Neural cell (in vitro differentiated cells): ENCODE measurements at regions not wholly inside any gene's neighbourhood (a gene's known extent, or its start where the extent isn't known, plus 50 kb on each side); places are given as distances from the start of the nearest gene placed in this dataset.

Source experiments
- H2AFZ ChIP-seq: fragments of 200-600, 300-800 bp; sonication (generic), shearing (Covaris generic); 2 replicates; pipeline ENCODE4 v1.6.0; 2014; ENCODE audit warnings: low read depth, mild to moderate bottlenecking, antibody characterized with exemption, low read length, moderate library complexity
- H3F3A ChIP-seq: fragments of 200-600 bp; shearing (Covaris generic); 2 replicates; pipeline ENCODE4 v1.6.1; 2016; ENCODE audit warnings: mild to moderate bottlenecking, moderate library complexity, mixed read lengths, antibody characterized with exemption, low read length; ENCODE audit not compliant: insufficient read depth, poor library complexity, severe bottlenecking
- H3K27ac ChIP-seq: fragments of 200-600, 300-800 bp; sonication (generic), shearing (Covaris generic); 2 replicates; pipeline ENCODE4 v1.5.1; 2014; ENCODE audit warnings: mild to moderate bottlenecking, low read length, moderate library complexity
- H3K27me3 ChIP-seq: fragments of 300-800, 200-600 bp; sonication (generic), shearing (Covaris generic); 2 replicates; pipeline ENCODE4 v1.6.0; 2014; ENCODE audit warnings: mild to moderate bottlenecking, low read depth, low read length, moderate library complexity; ENCODE audit not compliant: insufficient read depth
- H3K36me3 ChIP-seq: fragments of 300-800, 200-600 bp; sonication (generic), shearing (Covaris generic); 2 replicates; pipeline ENCODE4 v1.5.1; 2014; ENCODE audit warnings: mild to moderate bottlenecking, antibody characterized with exemption, low read length, moderate library complexity; ENCODE audit not compliant: insufficient read depth
- H3K4me2 ChIP-seq: fragments of 300-800, 200-600 bp; sonication (generic), shearing (Covaris generic); 2 replicates; pipeline ENCODE4 v1.6.0; 2014; ENCODE audit warnings: mild to moderate bottlenecking, low read length
- H3K4me3 ChIP-seq: fragments of 300-800, 200-600 bp; sonication (generic), shearing (Covaris generic); 2 replicates; pipeline ENCODE4 v1.5.1; 2014; ENCODE audit warnings: mild to moderate bottlenecking, low read length, moderate library complexity
- H3K79me2 ChIP-seq: fragments of 200-600 bp; shearing (Covaris generic); replicated peaks from 2 replicates; pipeline ENCODE4 v1.6.0; 2014; ENCODE audit warnings: mild to moderate bottlenecking, low read length, moderate library complexity; ENCODE audit not compliant: insufficient read depth
- H3K9ac ChIP-seq: fragments of 300-800, 200-600 bp; sonication (generic), shearing (Covaris generic); 2 replicates; pipeline ENCODE4 v1.6.1; 2016; ENCODE audit warnings: mild to moderate bottlenecking, low read length, mixed read lengths
- H3K9me2 ChIP-seq: fragments of 200-600 bp; shearing (Covaris generic); 2 replicates; pipeline ENCODE4 v1.6.1; 2016; ENCODE audit warnings: mild to moderate bottlenecking, low read length, mixed read lengths; ENCODE audit not compliant: insufficient read depth
- H3K9me3 ChIP-seq: fragments of 200-600, 300-800 bp; sonication (generic), shearing (Covaris generic); 2 replicates; pipeline ENCODE4 v1.6.1; 2016; ENCODE audit warnings: mild to moderate bottlenecking, mixed run types, low read length, moderate library complexity, mixed read lengths
- H4K20me1 ChIP-seq: fragments of 200-600 bp; shearing (Covaris generic); 2 replicates; pipeline ENCODE4 v1.6.1; 2016; ENCODE audit warnings: mild to moderate bottlenecking, mixed run types; ENCODE audit not compliant: insufficient read depth
- CTCF ChIP-seq: fragments of 450-650 bp; IDR thresholded peaks from 2 replicates; pipeline ENCODE4 v1.5.1; 2014; ENCODE audit warnings: antibody characterized with exemption, mild to moderate bottlenecking, moderate library complexity; ENCODE audit not compliant: poor library complexity, severe bottlenecking
- EP300 ChIP-seq: fragments of 450-650 bp; conservative IDR thresholded peaks from 2 replicates; pipeline ENCODE4 v1.6.1; 2014; ENCODE audit warnings: antibody characterized with exemption, mild to moderate bottlenecking, moderate library complexity; ENCODE audit not compliant: poor library complexity, severe bottlenecking
- EZH2 ChIP-seq: fragments of 200-600, 300-800 bp; shearing (Covaris generic), sonication (generic); IDR thresholded peaks from 2 replicates; pipeline ENCODE4 v1.6.1; 2014; ENCODE audit warnings: antibody characterized with exemption, low read length, borderline replicate concordance, mild to moderate bottlenecking; ENCODE audit not compliant: insufficient read depth, poor library complexity, severe bottlenecking
- MXI1 ChIP-seq: fragments of 450-650 bp; conservative IDR thresholded peaks from 2 replicates; pipeline ENCODE4 v1.6.1; 2014; ENCODE audit warnings: antibody characterized with exemption, mild to moderate bottlenecking; ENCODE audit not compliant: poor library complexity, severe bottlenecking
- POLR2AphosphoS5 ChIP-seq: IDR thresholded peaks from 2 replicates; pipeline ENCODE4 v1.6.1; 2012
- RAD21 ChIP-seq: fragments of 450-650 bp; conservative IDR thresholded peaks from 2 replicates; pipeline ENCODE4 v1.6.1; 2014; ENCODE audit warnings: antibody characterized with exemption, mild to moderate bottlenecking, moderate library complexity
- SMC3 ChIP-seq: fragments of 450-650 bp; conservative IDR thresholded peaks from 2 replicates; pipeline ENCODE4 v1.6.1; 2014; ENCODE audit warnings: antibody characterized with exemption, mild to moderate bottlenecking, moderate library complexity; ENCODE audit not compliant: poor library complexity
- TAF1 ChIP-seq: IDR thresholded peaks from 2 replicates; pipeline ENCODE4 v1.6.1; 2012; ENCODE audit warnings: low read depth
- TF ChIP-seq, protein P1 (sequence below): IDR thresholded peaks from 2 replicates; pipeline ENCODE4 v1.6.1; 2012; ENCODE audit warnings: borderline replicate concordance

DNA sequence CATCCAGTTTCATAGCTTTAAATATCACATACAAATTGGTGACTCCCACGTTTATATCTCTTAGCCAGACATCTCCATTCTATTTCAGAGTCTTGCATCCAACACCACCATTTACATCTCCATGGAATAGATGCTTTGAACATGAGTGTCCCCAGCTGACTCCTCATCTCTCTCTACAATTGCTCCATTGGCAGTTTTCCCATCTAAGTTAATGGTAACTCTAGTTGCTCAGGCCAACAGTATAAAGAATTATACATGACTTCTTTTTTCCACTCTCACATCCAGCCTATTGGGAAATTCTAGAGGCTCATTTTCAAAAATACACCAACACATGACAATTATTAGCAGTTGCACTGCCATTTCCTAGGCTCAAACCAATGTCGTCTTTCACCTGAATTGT is 388.2 kb downstream of the STIM2 start:
- Histone ChIP-seq H3K27ac (no peak overlapping the region), H3K4me3 (no peak overlapping the region), H3K36me3 (no peaks in the 10 kb centered on the region), H3K9me2 (no peaks in the 10 kb centered on the region), H3K27me3 (no peaks in the 10 kb centered on the region), H3K79me2 (no peaks in the 10 kb centered on the region), H3K9me3 (no peaks in the 10 kb centered on the region), H4K20me1 (no peaks in the 10 kb centered on the region), H2AFZ (no peak overlapping the region), H3K9ac (no peak overlapping the region), H3F3A (no peaks in the 10 kb centered on the region), H3K4me2 (no peak overlapping the region)
- TF ChIP-seq TAF1, result no peak
- no peak for TF ChIP-seq SMC3
- no peak for TF ChIP-seq EP300
- TF ChIP-seq, protein P1, sequence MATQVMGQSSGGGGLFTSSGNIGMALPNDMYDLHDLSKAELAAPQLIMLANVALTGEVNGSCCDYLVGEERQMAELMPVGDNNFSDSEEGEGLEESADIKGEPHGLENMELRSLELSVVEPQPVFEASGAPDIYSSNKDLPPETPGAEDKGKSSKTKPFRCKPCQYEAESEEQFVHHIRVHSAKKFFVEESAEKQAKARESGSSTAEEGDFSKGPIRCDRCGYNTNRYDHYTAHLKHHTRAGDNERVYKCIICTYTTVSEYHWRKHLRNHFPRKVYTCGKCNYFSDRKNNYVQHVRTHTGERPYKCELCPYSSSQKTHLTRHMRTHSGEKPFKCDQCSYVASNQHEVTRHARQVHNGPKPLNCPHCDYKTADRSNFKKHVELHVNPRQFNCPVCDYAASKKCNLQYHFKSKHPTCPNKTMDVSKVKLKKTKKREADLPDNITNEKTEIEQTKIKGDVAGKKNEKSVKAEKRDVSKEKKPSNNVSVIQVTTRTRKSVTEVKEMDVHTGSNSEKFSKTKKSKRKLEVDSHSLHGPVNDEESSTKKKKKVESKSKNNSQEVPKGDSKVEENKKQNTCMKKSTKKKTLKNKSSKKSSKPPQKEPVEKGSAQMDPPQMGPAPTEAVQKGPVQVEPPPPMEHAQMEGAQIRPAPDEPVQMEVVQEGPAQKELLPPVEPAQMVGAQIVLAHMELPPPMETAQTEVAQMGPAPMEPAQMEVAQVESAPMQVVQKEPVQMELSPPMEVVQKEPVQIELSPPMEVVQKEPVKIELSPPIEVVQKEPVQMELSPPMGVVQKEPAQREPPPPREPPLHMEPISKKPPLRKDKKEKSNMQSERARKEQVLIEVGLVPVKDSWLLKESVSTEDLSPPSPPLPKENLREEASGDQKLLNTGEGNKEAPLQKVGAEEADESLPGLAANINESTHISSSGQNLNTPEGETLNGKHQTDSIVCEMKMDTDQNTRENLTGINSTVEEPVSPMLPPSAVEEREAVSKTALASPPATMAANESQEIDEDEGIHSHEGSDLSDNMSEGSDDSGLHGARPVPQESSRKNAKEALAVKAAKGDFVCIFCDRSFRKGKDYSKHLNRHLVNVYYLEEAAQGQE, result no peak
- no peak for TF ChIP-seq MXI1
- TF ChIP-seq RAD21, result no peak
- TF ChIP-seq EZH2, result no peak
- TF ChIP-seq CTCF, result no peak
- TF ChIP-seq POLR2AphosphoS5, result no peak

DNA sequence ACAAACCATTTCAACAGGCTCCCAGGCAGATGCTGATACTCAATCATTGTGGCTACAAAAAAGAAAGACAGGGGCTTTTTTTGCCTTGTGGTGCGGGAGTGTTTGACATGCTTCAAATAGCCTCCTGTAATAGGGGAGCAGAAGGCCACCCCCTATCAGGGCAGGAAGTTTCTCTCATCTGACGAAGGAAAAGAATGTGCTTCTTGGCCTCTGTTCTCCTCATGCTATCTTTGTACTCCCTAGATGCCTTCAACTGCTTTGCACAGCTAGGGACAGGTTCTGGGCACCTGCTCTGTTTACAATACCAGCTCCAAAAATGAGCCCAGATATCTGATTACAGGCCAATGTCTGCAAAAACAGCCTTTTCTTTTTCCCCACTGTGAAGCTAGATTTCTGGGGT is 391.1 kb downstream of the STIM2 start:
- no peaks in the 10 kb centered on the region for H3K36me3 ChIP-seq
- H3K4me3 ChIP-seq, result no peak overlapping the region
- H3F3A ChIP-seq, result no peaks in the 10 kb centered on the region
- H4K20me1 ChIP-seq, result no peaks in the 10 kb centered on the region
- H3K9me2 ChIP-seq, result no peaks in the 10 kb centered on the region
- no peak overlapping the region for H3K4me2 ChIP-seq
- H3K79me2 ChIP-seq, result no peaks in the 10 kb centered on the region
- H3K27ac ChIP-seq, result no peak overlapping the region
- H3K9ac ChIP-seq, result no peak overlapping the region
- no peaks in the 10 kb centered on the region for H3K9me3 ChIP-seq
- no peak for TF ChIP-seq CTCF
- TF ChIP-seq EZH2, result no peak
- no peak for TF ChIP-seq TAF1
- H2AFZ ChIP-seq, result no peak overlapping the region
- H3K27me3 ChIP-seq, result no peaks in the 10 kb centered on the region
